Activated CD8-positive, alpha-beta memory T cell treated with anti-CD3 and anti-CD28 coated beads, Interleukin-2, amount 50 U/mL, for 4 hours (primary cell): ENCODE measurements at regions not wholly inside any gene's neighbourhood (a gene's known extent, or its start where the extent isn't known, plus 50 kb on each side); places are given as distances from the start of the nearest gene placed in this dataset.
"Not testable (repeated sequence)": the region's sequence is repeated elsewhere in the genome, so short reads cannot be mapped to it uniquely, and the experiment has no call there.

Experiments
- DNase-seq: peaks from one replicate; pipeline ENCODE4 v3.0.0-alpha.2; 2020

- DNase-seq, result not testable (repeated sequence)
Measured at GRCh38 chr17:30578015-30578717, 101.0 kb downstream of the GOSR1 start.
